ENCODE measurements at regions not wholly inside any gene's neighbourhood (a gene's known extent, or its start where the extent isn't known, plus 50 kb on each side); places are given as distances from the start of the nearest gene placed in this dataset.
"Not testable (repeated sequence)": the region's sequence is repeated elsewhere in the genome, so short reads cannot be mapped to it uniquely, and the experiment has no call there.

DNA sequence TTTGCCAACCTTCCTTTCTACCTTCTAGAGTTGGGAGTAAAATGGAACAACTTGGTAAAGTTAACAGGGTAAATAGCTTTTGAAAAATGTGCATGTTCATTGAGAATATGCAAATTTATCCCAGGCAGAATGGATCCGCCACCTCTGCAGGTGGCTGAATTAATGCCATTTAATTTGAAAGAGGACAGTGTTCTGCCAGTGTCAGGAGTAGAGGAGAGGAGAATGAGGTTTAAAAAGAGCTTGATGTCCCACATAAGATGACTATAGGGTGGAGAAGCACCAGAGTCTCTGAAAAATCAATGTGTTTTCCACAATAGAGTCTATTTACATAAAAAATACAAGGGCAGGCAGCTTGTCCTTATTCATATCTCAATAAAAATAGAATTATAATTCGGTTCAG lies 1804.3 kb upstream of the PCDH10 start:
- H3K9me2 ChIP-seq (replicated peaks; ENCODE audit: insufficient read depth): no peaks in the 10 kb centered on the region
- H3K36me3 ChIP-seq (replicated peaks; ENCODE audit: insufficient read depth, low read depth): no peaks in the 10 kb centered on the region
- no peak overlapping the region for H3K4me2 ChIP-seq
- H3K9me3 ChIP-seq (ENCODE audit: low read depth): no peaks in the 10 kb centered on the region
- no peaks in the 10 kb centered on the region for H4K20me1 ChIP-seq (ENCODE audit: insufficient read depth, poor library complexity, severe bottlenecking)
- no peak for DNase-seq (ENCODE audit: low spot score)
- TF ChIP-seq, protein P1, sequence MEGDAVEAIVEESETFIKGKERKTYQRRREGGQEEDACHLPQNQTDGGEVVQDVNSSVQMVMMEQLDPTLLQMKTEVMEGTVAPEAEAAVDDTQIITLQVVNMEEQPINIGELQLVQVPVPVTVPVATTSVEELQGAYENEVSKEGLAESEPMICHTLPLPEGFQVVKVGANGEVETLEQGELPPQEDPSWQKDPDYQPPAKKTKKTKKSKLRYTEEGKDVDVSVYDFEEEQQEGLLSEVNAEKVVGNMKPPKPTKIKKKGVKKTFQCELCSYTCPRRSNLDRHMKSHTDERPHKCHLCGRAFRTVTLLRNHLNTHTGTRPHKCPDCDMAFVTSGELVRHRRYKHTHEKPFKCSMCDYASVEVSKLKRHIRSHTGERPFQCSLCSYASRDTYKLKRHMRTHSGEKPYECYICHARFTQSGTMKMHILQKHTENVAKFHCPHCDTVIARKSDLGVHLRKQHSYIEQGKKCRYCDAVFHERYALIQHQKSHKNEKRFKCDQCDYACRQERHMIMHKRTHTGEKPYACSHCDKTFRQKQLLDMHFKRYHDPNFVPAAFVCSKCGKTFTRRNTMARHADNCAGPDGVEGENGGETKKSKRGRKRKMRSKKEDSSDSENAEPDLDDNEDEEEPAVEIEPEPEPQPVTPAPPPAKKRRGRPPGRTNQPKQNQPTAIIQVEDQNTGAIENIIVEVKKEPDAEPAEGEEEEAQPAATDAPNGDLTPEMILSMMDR (IDR thresholded peaks at IDR 0.05; ENCODE audit: poor library complexity): no peak
- TF ChIP-seq EZH2 (IDR thresholded peaks at IDR 0.05; ENCODE audit: borderline replicate concordance) (no peak), EZH2phosphoT487 (IDR thresholded peaks at IDR 0.05; ENCODE audit: low read depth, severe bottlenecking, unreplicated experiment) (no peak)
- no peaks in the 10 kb centered on the region for H3K79me2 ChIP-seq
- 78% methylated on average over 2 of the region's 2 CpGs for WGBS (ENCODE audit: low lambda C conversion rate, missing lambda C conversion rate)
- no peak overlapping the region for H3K27ac ChIP-seq
- no peak overlapping the region for H2AFZ ChIP-seq
- no peaks in the 10 kb centered on the region for H3K27me3 ChIP-seq
- no peak overlapping the region for H3K4me3 ChIP-seq
- H3K4me1 ChIP-seq (ENCODE audit: insufficient read depth): no peaks in the 10 kb centered on the region

DNA sequence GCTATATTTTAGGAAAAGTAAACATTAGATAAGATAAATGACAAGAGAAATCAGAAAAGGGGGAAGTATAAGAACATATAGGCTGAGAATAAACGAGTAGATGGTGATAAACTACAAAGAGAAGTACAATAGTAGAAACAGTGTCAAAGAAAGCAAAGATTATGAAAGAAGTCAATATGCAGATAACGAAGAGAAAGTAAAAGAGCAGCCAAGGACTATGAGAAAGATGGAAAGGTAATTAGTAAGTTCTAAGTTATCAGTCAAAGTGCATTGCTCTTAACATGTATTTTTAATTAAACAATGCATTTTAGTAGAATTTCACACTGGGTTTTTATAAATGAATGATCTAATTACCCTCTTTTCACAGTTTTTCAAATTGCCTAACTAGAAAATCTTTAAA lies 1801.3 kb upstream of the PCDH10 start:
- WGBS (ENCODE audit: low lambda C conversion rate, missing lambda C conversion rate): 71% methylated on average over 2 of the region's 2 CpGs
- H3K36me3 ChIP-seq (replicated peaks; ENCODE audit: insufficient read depth, low read depth): no peaks in the 10 kb centered on the region
- no peak overlapping the region for H3K4me2 ChIP-seq
- no peaks in the 10 kb centered on the region for H4K20me1 ChIP-seq (ENCODE audit: insufficient read depth, poor library complexity, severe bottlenecking)
- H3K4me3 ChIP-seq: no peak overlapping the region
- no peaks in the 10 kb centered on the region for H3K9me2 ChIP-seq (replicated peaks; ENCODE audit: insufficient read depth)
- TF ChIP-seq, protein P1 (IDR thresholded peaks at IDR 0.05; ENCODE audit: poor library complexity): no peak
- H3K9me3 ChIP-seq (ENCODE audit: low read depth): no peaks in the 10 kb centered on the region
- H3K4me1 ChIP-seq (ENCODE audit: insufficient read depth): no peaks in the 10 kb centered on the region
- no peaks in the 10 kb centered on the region for H3K79me2 ChIP-seq
- H3K27ac ChIP-seq: no peak overlapping the region
- H3K27me3 ChIP-seq: no peaks in the 10 kb centered on the region
- H2AFZ ChIP-seq: no peak overlapping the region
- DNase-seq (ENCODE audit: low spot score): no peak

DNA sequence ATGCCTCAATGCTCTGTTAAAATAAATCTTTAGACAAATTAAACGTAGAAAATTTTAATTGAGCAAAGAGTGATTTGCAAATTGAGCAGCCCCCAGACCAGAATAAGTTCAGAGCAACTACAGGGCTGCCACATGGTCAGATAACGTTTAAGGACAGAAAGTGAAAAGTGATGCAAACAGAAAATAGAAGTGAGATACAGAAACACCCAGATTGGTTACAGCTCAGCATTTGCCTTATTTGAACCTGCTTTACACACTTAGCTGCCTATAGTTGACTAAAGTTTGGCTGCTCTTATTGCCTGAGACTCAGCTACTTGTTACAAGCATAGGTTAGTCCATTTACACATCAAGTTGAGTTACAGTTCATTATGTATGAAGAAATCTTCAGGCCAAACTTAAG lies 1800.8 kb upstream of the PCDH10 start:
- Histone ChIP-seq H3K4me1 (ENCODE audit: insufficient read depth) (no peaks in the 10 kb centered on the region), H3K9me2 (replicated peaks; ENCODE audit: insufficient read depth) (no peaks in the 10 kb centered on the region), H3K79me2 (no peaks in the 10 kb centered on the region), H3K36me3 (replicated peaks; ENCODE audit: insufficient read depth, low read depth) (no peaks in the 10 kb centered on the region), H3K27ac (no peak overlapping the region), H3K4me2 (no peak overlapping the region), H2AFZ (no peak overlapping the region), H3K4me3 (no peak overlapping the region), H4K20me1 (ENCODE audit: insufficient read depth, poor library complexity, severe bottlenecking) (no peaks in the 10 kb centered on the region), H3K9me3 (ENCODE audit: low read depth) (no peaks in the 10 kb centered on the region), H3K27me3 (no peaks in the 10 kb centered on the region)
- WGBS (ENCODE audit: low lambda C conversion rate, missing lambda C conversion rate): 74% methylated on average over 2 of the region's 2 CpGs
- no peak for DNase-seq (ENCODE audit: low spot score)
- TF ChIP-seq, protein P1 (IDR thresholded peaks at IDR 0.05; ENCODE audit: poor library complexity): no peak
- TF ChIP-seq EZH2 (IDR thresholded peaks at IDR 0.05; ENCODE audit: borderline replicate concordance) (no peak), EZH2phosphoT487 (IDR thresholded peaks at IDR 0.05; ENCODE audit: low read depth, severe bottlenecking, unreplicated experiment) (no peak)

DNA sequence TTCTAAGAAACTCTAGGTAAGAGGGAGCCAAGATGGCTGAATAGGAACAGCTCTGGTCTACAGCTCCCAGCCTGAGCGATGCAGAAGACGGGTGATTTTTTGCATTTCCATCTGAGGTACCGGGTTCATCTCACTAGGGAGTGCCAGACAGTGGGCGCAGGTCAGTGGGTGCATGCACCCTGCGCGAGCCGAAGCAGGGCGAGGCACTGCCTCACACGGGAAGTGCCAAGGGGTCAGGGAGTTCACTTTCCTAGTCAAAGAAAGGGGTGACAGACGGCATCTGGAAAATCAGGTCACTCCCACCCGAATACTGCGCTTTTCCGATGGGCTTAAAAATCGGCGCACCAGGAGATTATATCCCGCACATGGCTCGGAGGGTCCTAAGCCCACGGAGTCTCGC lies 1796.7 kb upstream of the PCDH10 start:
- not testable (repeated sequence) for H3K4me1 ChIP-seq (ENCODE audit: insufficient read depth); H3K27me3 ChIP-seq; H3K79me2 ChIP-seq; H3K27ac ChIP-seq; H3K9me3 ChIP-seq (ENCODE audit: low read depth); H3K4me2 ChIP-seq; H2AFZ ChIP-seq; H3K4me3 ChIP-seq; H3K36me3 ChIP-seq (replicated peaks; ENCODE audit: insufficient read depth, low read depth); H3K9me2 ChIP-seq (replicated peaks; ENCODE audit: insufficient read depth); H4K20me1 ChIP-seq (ENCODE audit: insufficient read depth, poor library complexity, severe bottlenecking); DNase-seq (ENCODE audit: low spot score)
- WGBS (ENCODE audit: low lambda C conversion rate, missing lambda C conversion rate): 95% methylated on average over 19 of the region's 19 CpGs

All from hepatocyte (in vitro differentiated cells).